ENCODE measurements at regions not wholly inside any gene's neighbourhood (a gene's known extent, or its start where the extent isn't known, plus 50 kb on each side); places are given as distances from the start of the nearest gene placed in this dataset.
"Not testable (repeated sequence)": the region's sequence is repeated elsewhere in the genome, so short reads cannot be mapped to it uniquely, and the experiment has no call there.

GRCh38 chr11:33957304-33957917 is 65.5 kb upstream of the LMO2 start:
- POLR2A ChIA-PET: no interaction called here
- TF ChIP-seq HDGF (IDR thresholded peaks at IDR 0.05; ENCODE audit: borderline replicate concordance) (no peak), NFRKB (IDR thresholded peaks at IDR 0.05) (no peak), FOXA1 (IDR thresholded peaks at IDR 0.05) (no peak), FOXK2 (IDR thresholded peaks at IDR 0.05) (no peak), FOXM1 (IDR thresholded peaks at IDR 0.05; ENCODE audit: borderline replicate concordance) (no peak), BHLHE40 (IDR thresholded peaks at IDR 0.05; ENCODE audit: borderline replicate concordance) (no peak), TARDBP (IDR thresholded peaks at IDR 0.05) (no peak), PKNOX1 (IDR thresholded peaks at IDR 0.05) (no peak)
- CTCF ChIA-PET: no interaction called here
- no peak for DNase-seq (ENCODE audit: extremely low spot score)

- CTCF ChIA-PET: no interaction called here
- POLR2A ChIA-PET: no interaction called here
- no peak for DNase-seq (ENCODE audit: extremely low spot score)
- TF ChIP-seq ELF4 (IDR thresholded peaks at IDR 0.05) (no peak), L3MBTL2 (conservative IDR thresholded peaks at IDR 0.05) (no peak), ZNF384 (IDR thresholded peaks at IDR 0.05) (no peak), PKNOX1 (IDR thresholded peaks at IDR 0.05) (no peak), SUZ12 (IDR thresholded peaks at IDR 0.05) (no peak), FOXK2 (IDR thresholded peaks at IDR 0.05) (no peak), NFRKB (IDR thresholded peaks at IDR 0.05) (no peak), ARNT (IDR thresholded peaks at IDR 0.05) (no peak), HDGF (IDR thresholded peaks at IDR 0.05; ENCODE audit: borderline replicate concordance) (no peak), LEF1 (IDR thresholded peaks at IDR 0.05; ENCODE audit: borderline replicate concordance) (no peak), SP1 (IDR thresholded peaks at IDR 0.05) (no peak), BHLHE40 (IDR thresholded peaks at IDR 0.05; ENCODE audit: borderline replicate concordance) (no peak), TARDBP (IDR thresholded peaks at IDR 0.05) (no peak), FOXA1 (IDR thresholded peaks at IDR 0.05) (no peak), FOXM1 (IDR thresholded peaks at IDR 0.05; ENCODE audit: borderline replicate concordance) (no peak), CTBP1 (IDR thresholded peaks at IDR 0.05; ENCODE audit: borderline replicate concordance) (no peak)
These were observed 64.7 kb upstream of the LMO2 start for GRCh38 chr11:33956611-33957010.

- CTCF ChIA-PET: interaction anchor here (0.7 to 1.3 kb wide), 3 partner anchors 18 to 85 kb away, joined by 3 to 4 read pairs (median 3); no protein-coding TSS in a partner anchor
- POLR2A ChIA-PET: no interaction called here
- DNase-seq (ENCODE audit: extremely low spot score): no peak
- TF ChIP-seq SUZ12 (IDR thresholded peaks at IDR 0.05): no peak
- no peak for TF ChIP-seq L3MBTL2 (conservative IDR thresholded peaks at IDR 0.05)
- no peak for TF ChIP-seq FOXM1 (IDR thresholded peaks at IDR 0.05; ENCODE audit: borderline replicate concordance)
- TF ChIP-seq ELF4 (IDR thresholded peaks at IDR 0.05): no peak
- no peak for TF ChIP-seq BHLHE40 (IDR thresholded peaks at IDR 0.05; ENCODE audit: borderline replicate concordance)
- TF ChIP-seq CTBP1 (IDR thresholded peaks at IDR 0.05; ENCODE audit: borderline replicate concordance): no peak
These were observed 61.4 kb upstream of the LMO2 start for GRCh38 chr11:33953289-33953688.

GRCh38 chr11:33952805-33953204 is 60.9 kb upstream of the LMO2 start:
- TF ChIP-seq ZNF384 (IDR thresholded peaks at IDR 0.05) (no peak), SUZ12 (IDR thresholded peaks at IDR 0.05) (no peak), TARDBP (IDR thresholded peaks at IDR 0.05) (no peak), HDGF (IDR thresholded peaks at IDR 0.05; ENCODE audit: borderline replicate concordance) (no peak), ARNT (IDR thresholded peaks at IDR 0.05) (no peak), FOXA1 (IDR thresholded peaks at IDR 0.05) (no peak), ELF4 (IDR thresholded peaks at IDR 0.05) (no peak), CTBP1 (IDR thresholded peaks at IDR 0.05; ENCODE audit: borderline replicate concordance) (no peak), LEF1 (IDR thresholded peaks at IDR 0.05; ENCODE audit: borderline replicate concordance) (no peak), L3MBTL2 (conservative IDR thresholded peaks at IDR 0.05) (no peak), BHLHE40 (IDR thresholded peaks at IDR 0.05; ENCODE audit: borderline replicate concordance) (no peak), FOXK2 (IDR thresholded peaks at IDR 0.05) (no peak), SP1 (IDR thresholded peaks at IDR 0.05) (no peak), PKNOX1 (IDR thresholded peaks at IDR 0.05) (no peak)
- POLR2A ChIA-PET: no interaction called here
- no peak for DNase-seq (ENCODE audit: extremely low spot score)
- CTCF ChIA-PET: interaction anchor here (1.2 to 1.3 kb wide), 2 partner anchors 18 to 35 kb away, joined by 3 to 4 read pairs; no protein-coding TSS in a partner anchor

- no peak for DNase-seq (ENCODE audit: extremely low spot score)
- TF ChIP-seq SUZ12 (IDR thresholded peaks at IDR 0.05) (no peak), FOXM1 (IDR thresholded peaks at IDR 0.05; ENCODE audit: borderline replicate concordance) (no peak), SP1 (IDR thresholded peaks at IDR 0.05) (no peak), PKNOX1 (IDR thresholded peaks at IDR 0.05) (no peak), ZNF384 (IDR thresholded peaks at IDR 0.05) (no peak)
- CTCF ChIA-PET: no interaction called here
- POLR2A ChIA-PET: no interaction called here
These were observed 57.5 kb upstream of the LMO2 start for GRCh38 chr11:33949252-33949913.

- DNase-seq (ENCODE audit: extremely low spot score): no peak
- TF ChIP-seq BHLHE40 (IDR thresholded peaks at IDR 0.05; ENCODE audit: borderline replicate concordance): no peak
- TF ChIP-seq PKNOX1 (IDR thresholded peaks at IDR 0.05): no peak
- no peak for TF ChIP-seq CTBP1 (IDR thresholded peaks at IDR 0.05; ENCODE audit: borderline replicate concordance)
- TF ChIP-seq FOXK2 (IDR thresholded peaks at IDR 0.05): no peak
- TF ChIP-seq HDGF (IDR thresholded peaks at IDR 0.05; ENCODE audit: borderline replicate concordance): no peak
- TF ChIP-seq SP1 (IDR thresholded peaks at IDR 0.05): no peak
- POLR2A ChIA-PET: no interaction called here
- CTCF ChIA-PET: no interaction called here
These were observed 56.6 kb upstream of the LMO2 start for GRCh38 chr11:33948494-33948893.

GRCh38 chr11:33947918-33948317 is 56.0 kb upstream of the LMO2 start:
- POLR2A ChIA-PET; CTCF ChIA-PET; DNase-seq (ENCODE audit: extremely low spot score): not testable (repeated sequence)

Measured in HEK293T (cell line).